ENCODE measurements at regions not wholly inside any gene's neighbourhood (a gene's known extent, or its start where the extent isn't known, plus 50 kb on each side); places are given as distances from the start of the nearest gene placed in this dataset.

- TF ChIP-seq CTCF (IDR thresholded peaks at IDR 0.05) (no peak), POLR2A (IDR thresholded peaks at IDR 0.05) (no peak)
These were observed 839.8 kb upstream of the POM121L12 start for GRCh38 chr7:52195664-52196063.

Measured in lower leg skin (tissue), 3 donors.